Brain microvascular endothelial cell (primary cell): ENCODE measurements at regions not wholly inside any gene's neighbourhood (a gene's known extent, or its start where the extent isn't known, plus 50 kb on each side); places are given as distances from the start of the nearest gene placed in this dataset.
"Not testable (repeated sequence)": the region's sequence is repeated elsewhere in the genome, so short reads cannot be mapped to it uniquely, and the experiment has no call there.

Source experiments
- DNase-seq: peaks from one replicate; pipeline ENCODE4 v3.0.0-alpha.2; 2020
- H3K27ac ChIP-seq: fragments of 250-450 bp; sonication (Bioruptor Pico); 2 replicates; pipeline ENCODE4 v1.5.1; 2020; ENCODE audit warnings: mild to moderate bottlenecking, moderate library complexity
- H3K27me3 ChIP-seq: fragments of 250-450 bp; sonication (Bioruptor Pico); replicated peaks from 2 replicates; pipeline ENCODE4 v1.5.1; 2020; ENCODE audit warnings: mild to moderate bottlenecking
- H3K36me3 ChIP-seq: fragments of 250-450 bp; sonication (Bioruptor Pico); replicated peaks from 2 replicates; pipeline ENCODE4 v1.5.1; 2020; ENCODE audit warnings: mild to moderate bottlenecking
- H3K4me3 ChIP-seq: 2 replicates; pipeline ENCODE4 v1.5.1; 2011; ENCODE audit warnings: low read depth, mild to moderate bottlenecking, control low read depth, low read length, moderate library complexity
- in situ Hi-C: cut with HindIII; loops from 2 replicates; pipeline ENCODE4 v1.10.0; 2017; ENCODE audit warnings: low sequenced_read_pairs, low pct_ligation_motif_present
- TF ChIP-seq, protein P1 (sequence below): IDR thresholded peaks from 2 replicates; pipeline ENCODE4 v1.5.1; 2011; ENCODE audit warnings: low read depth, mild to moderate bottlenecking, moderate library complexity, low read length, control low read depth, inconsistent platforms; ENCODE audit errors: missing control alignments

- TF ChIP-seq, protein P1, sequence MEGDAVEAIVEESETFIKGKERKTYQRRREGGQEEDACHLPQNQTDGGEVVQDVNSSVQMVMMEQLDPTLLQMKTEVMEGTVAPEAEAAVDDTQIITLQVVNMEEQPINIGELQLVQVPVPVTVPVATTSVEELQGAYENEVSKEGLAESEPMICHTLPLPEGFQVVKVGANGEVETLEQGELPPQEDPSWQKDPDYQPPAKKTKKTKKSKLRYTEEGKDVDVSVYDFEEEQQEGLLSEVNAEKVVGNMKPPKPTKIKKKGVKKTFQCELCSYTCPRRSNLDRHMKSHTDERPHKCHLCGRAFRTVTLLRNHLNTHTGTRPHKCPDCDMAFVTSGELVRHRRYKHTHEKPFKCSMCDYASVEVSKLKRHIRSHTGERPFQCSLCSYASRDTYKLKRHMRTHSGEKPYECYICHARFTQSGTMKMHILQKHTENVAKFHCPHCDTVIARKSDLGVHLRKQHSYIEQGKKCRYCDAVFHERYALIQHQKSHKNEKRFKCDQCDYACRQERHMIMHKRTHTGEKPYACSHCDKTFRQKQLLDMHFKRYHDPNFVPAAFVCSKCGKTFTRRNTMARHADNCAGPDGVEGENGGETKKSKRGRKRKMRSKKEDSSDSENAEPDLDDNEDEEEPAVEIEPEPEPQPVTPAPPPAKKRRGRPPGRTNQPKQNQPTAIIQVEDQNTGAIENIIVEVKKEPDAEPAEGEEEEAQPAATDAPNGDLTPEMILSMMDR, result no peak
- in situ Hi-C loops, result no loop called here
- DNase-seq, result peak; percentile 11
These were observed 435.4 kb upstream of the TENM3 start for GRCh38 chr4:181807771-181808170.

GRCh38 chr4:181810711-181811110, 432.5 kb upstream of the TENM3 start:
- DNase-seq, result no peak
- no peak overlapping the region for H3K4me3 ChIP-seq
- in situ Hi-C loops, result no loop called here
- no peak overlapping the region for H3K27ac ChIP-seq
- H3K27me3 ChIP-seq, result no peaks in the 10 kb centered on the region
- TF ChIP-seq, protein P1, result no peak
- no peaks in the 10 kb centered on the region for H3K36me3 ChIP-seq

More at GRCh38 chr4:181807771-181808170, 435.4 kb upstream of the TENM3 start:
- Histone ChIP-seq H3K36me3 (no peaks in the 10 kb centered on the region), H3K27me3 (no peaks in the 10 kb centered on the region), H3K27ac (no peak overlapping the region), H3K4me3 (no peak overlapping the region)

- H3K36me3 ChIP-seq, DNase-seq, H3K27me3 ChIP-seq, in situ Hi-C loops, H3K4me3 ChIP-seq, H3K27ac ChIP-seq: not testable (repeated sequence)
These were observed 431.7 kb upstream of the TENM3 start for GRCh38 chr4:181811550-181811949.

DNA sequence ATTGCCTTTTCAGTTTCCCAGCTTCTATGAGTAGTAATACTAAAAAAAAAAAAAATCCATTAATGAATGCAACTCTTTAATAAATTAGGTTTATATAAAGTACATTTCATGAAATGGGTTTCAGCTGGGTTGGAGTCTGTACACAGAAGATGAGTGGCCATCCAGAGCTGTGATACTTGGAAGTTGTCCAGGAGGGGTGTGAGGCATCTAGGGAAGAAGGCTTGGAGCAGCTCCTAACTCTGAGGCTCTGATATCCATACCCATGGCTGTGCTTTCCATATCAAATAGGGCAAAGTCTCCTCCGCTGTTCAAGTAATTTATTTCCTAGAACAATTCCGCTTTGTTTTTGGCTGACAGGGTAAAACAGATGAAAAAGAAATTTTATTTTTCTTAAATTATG, 423.3 kb upstream of the TENM3 start:
- TF ChIP-seq, protein P1, result no peak
- no peaks in the 10 kb centered on the region for H3K36me3 ChIP-seq
- H3K4me3 ChIP-seq, result no peak overlapping the region
- DNase-seq, result peak; percentile 24
- no peak overlapping the region for H3K27ac ChIP-seq
- no peaks in the 10 kb centered on the region for H3K27me3 ChIP-seq
- in situ Hi-C loops, result no loop called here

GRCh38 chr4:181820553-181820952, 422.6 kb upstream of the TENM3 start:
- in situ Hi-C loops, result no loop called here
- DNase-seq, result no peak
- no peaks in the 10 kb centered on the region for H3K27me3 ChIP-seq
- H3K36me3 ChIP-seq, result no peaks in the 10 kb centered on the region
- TF ChIP-seq, protein P1, result no peak
- H3K27ac ChIP-seq, result no peak overlapping the region
- no peak overlapping the region for H3K4me3 ChIP-seq

DNA sequence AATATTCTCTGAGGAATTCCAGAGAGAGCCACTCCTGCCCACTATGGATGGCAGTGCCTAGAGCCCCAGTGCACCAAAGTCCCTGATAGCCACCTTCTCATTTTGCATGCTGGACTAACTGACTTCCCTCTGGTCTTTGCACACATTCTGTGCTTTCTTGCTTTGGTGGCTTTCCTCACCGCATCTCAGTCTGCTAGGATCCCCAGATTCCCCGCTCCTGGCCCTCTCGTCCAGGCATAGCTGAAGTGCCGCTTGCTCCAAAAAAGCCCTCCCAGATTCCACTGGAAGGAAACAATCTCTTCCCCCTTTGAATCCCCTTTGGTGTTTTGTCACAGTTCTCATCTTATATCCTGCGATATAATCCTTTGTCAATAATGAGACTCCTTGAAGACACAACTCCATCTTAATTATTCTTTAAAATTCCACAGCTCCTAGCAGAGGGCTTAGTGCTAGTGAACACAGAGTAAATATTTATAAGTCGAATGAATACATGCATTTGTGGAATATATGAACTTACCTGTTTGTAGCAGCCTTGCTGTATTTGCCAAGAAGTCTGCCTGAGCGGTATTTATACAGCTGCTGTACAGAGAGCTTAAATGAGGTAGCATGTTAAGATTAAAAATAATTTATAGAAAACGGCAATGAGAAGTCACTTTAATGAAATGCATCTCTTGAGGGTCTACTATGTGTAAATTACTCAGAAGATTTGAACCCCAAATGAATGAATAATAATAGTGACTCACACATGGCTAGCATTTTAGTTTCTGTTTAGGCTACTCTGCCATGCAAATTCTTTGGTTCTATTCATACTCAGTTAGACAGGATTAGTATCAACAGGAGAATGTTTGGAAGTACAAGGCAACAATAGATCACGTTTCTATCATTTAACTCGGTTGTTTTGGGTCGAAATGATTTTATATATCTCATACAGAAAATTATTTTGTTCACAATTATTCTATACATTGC, 421.9 kb upstream of the TENM3 start:
- H3K27me3 ChIP-seq, result no peaks in the 10 kb centered on the region
- H3K4me3 ChIP-seq, result no peak overlapping the region
- DNase-seq, result peak; percentile 31
- no peaks in the 10 kb centered on the region for H3K36me3 ChIP-seq
- TF ChIP-seq, protein P1, result no peak
- H3K27ac ChIP-seq, result no peak overlapping the region
- in situ Hi-C loops, result no loop called here
